IMR-90 (cell line): ENCODE measurements at regions not wholly inside any gene's neighbourhood (a gene's known extent, or its start where the extent isn't known, plus 50 kb on each side); places are given as distances from the start of the nearest gene placed in this dataset.

Source experiments
- ATAC-seq: fragments of 200-7000 bp; cut with Tn5 transposase; 2 replicates; pipeline ENCODE4 v1.9.1; 2020; ENCODE audit warnings: low read depth, mild to moderate bottlenecking, moderate library complexity
- BruUV-seq: library from RNA; stranded (reverse); fragments of 400-500 nt; replicated peaks from 2 replicates; lab custom pipeline; 2021; lab: Mats Ljungman, UMichigan
- CTCF ChIA-PET: fragments of 300-600 bp; formaldehyde crosslinking; extraction: SDS; loops from one replicate; lab custom pipeline; 2021; ENCODE audit warnings: antibody characterized with exemption; lab: Yijun Ruan, JAX
- POLR2A ChIA-PET: fragments of 300-600 bp; sonication (Branson Sonifier 250); formaldehyde crosslinking; loops from one replicate; lab custom pipeline; 2022; ENCODE audit warnings: antibody characterized with exemption; ENCODE audit not compliant: unreplicated experiment; lab: Charles Lee
- DNase-seq: peaks from one replicate; pipeline ENCODE4 v3.0.0; 2013
- H2AFZ ChIP-seq: replicated peaks from 2 replicates; pipeline ENCODE3; 2013; ENCODE audit warnings: low read length, mild to moderate bottlenecking; ENCODE audit not compliant: poor library complexity
- H2AK5ac ChIP-seq: 2 replicates; pipeline ENCODE4 v1.6.1; 2013; ENCODE audit warnings: low read depth, low read length, inconsistent platforms
- H2AK9ac ChIP-seq: replicated peaks from 2 replicates; pipeline ENCODE3; 2013; ENCODE audit warnings: mild to moderate bottlenecking, low read depth, low read length, moderate library complexity; ENCODE audit not compliant: poor library complexity
- H2BK120ac ChIP-seq: 2 replicates; pipeline ENCODE4 v1.6.1; 2013; ENCODE audit warnings: low read depth, low read length, inconsistent platforms
- H2BK15ac ChIP-seq: 3 replicates; pipeline ENCODE4 v1.6.1; 2013; ENCODE audit warnings: low read depth, low read length, inconsistent platforms
- H2BK20ac ChIP-seq: 2 replicates; pipeline ENCODE4 v1.6.1; 2013; ENCODE audit warnings: low read depth, mild to moderate bottlenecking, inconsistent platforms, low read length, moderate library complexity
- H2BK5ac ChIP-seq: 2 replicates; pipeline ENCODE4 v1.6.1; 2013; ENCODE audit warnings: mild to moderate bottlenecking, low read depth, low read length, inconsistent platforms; ENCODE audit not compliant: poor library complexity, severe bottlenecking
- H3K14ac ChIP-seq: replicated peaks from 2 replicates; pipeline ENCODE4 v1.6.1; 2013; ENCODE audit warnings: low read depth, low read length, inconsistent platforms
- H3K18ac ChIP-seq: 2 replicates; pipeline ENCODE4 v1.6.1; 2013; ENCODE audit warnings: low read depth, low read length, control low read depth
- H3K23ac ChIP-seq: 2 replicates; pipeline ENCODE4 v1.6.1; 2013; ENCODE audit warnings: low read depth, low read length, inconsistent platforms
- H3K27ac ChIP-seq: 2 replicates; pipeline ENCODE4 v1.5.1; 2013; ENCODE audit warnings: mild to moderate bottlenecking, control low read depth, low read length; ENCODE audit not compliant: insufficient read depth
- H3K27me3 ChIP-seq: 2 replicates; pipeline ENCODE4 v1.6.1; 2013; ENCODE audit warnings: low read length; ENCODE audit not compliant: control insufficient read depth, insufficient read depth
- H3K36me3 ChIP-seq: 2 replicates; pipeline ENCODE4 v1.6.1; 2013; ENCODE audit warnings: low read length, mixed read lengths; ENCODE audit not compliant: control insufficient read depth, insufficient read depth
- H3K4ac ChIP-seq: 2 replicates; pipeline ENCODE4 v1.6.1; 2013; ENCODE audit warnings: low read depth, low read length, inconsistent platforms
- H3K4me1 ChIP-seq: 2 replicates; pipeline ENCODE4 v1.6.1; 2013; ENCODE audit warnings: low read length, mixed read lengths; ENCODE audit not compliant: control insufficient read depth, insufficient read depth
- H3K4me2 ChIP-seq: 2 replicates; pipeline ENCODE4 v1.6.1; 2013; ENCODE audit warnings: low read depth, mild to moderate bottlenecking, control low read depth, low read length, moderate library complexity
- H3K4me3 ChIP-seq: 2 replicates; pipeline ENCODE4 v1.5.1; 2013; ENCODE audit warnings: low read depth, mild to moderate bottlenecking, control low read depth, low read length, moderate library complexity; ENCODE audit not compliant: insufficient read depth
- H3K56ac ChIP-seq: 2 replicates; pipeline ENCODE4 v1.6.1; 2013; ENCODE audit warnings: low read length, inconsistent platforms; ENCODE audit not compliant: insufficient read depth; ENCODE audit errors: extremely low read depth
- H3K79me1 ChIP-seq, 2 experiments: 2 replicates each; pipeline ENCODE4 v1.6.1; 2013; ENCODE audit warnings: low read length in 2 of 2, inconsistent platforms in 1 of 2, low read depth in 1 of 2
- H3K9ac ChIP-seq: 2 replicates; pipeline ENCODE4 v1.6.1; 2013; ENCODE audit warnings: low read depth, low read length, control low read depth
- H3K9me1 ChIP-seq: 2 replicates; pipeline ENCODE4 v1.6.1; 2013; ENCODE audit warnings: low read length, inconsistent platforms; ENCODE audit not compliant: insufficient read depth
- H3K9me3 ChIP-seq: 2 replicates; pipeline ENCODE4 v1.6.1; 2013; ENCODE audit warnings: low read length; ENCODE audit not compliant: control insufficient read depth, insufficient read depth
- H4K20me1 ChIP-seq: 2 replicates; pipeline ENCODE4 v1.6.1; 2013; ENCODE audit warnings: low read length, inconsistent platforms; ENCODE audit not compliant: insufficient read depth
- H4K5ac ChIP-seq: 2 replicates; pipeline ENCODE4 v1.6.1; 2013; ENCODE audit warnings: mild to moderate bottlenecking, low read depth, low read length, control low read depth
- H4K8ac ChIP-seq, 2 experiments: 2 replicates each; pipeline ENCODE4 v1.6.1; 2013; ENCODE audit warnings: low read depth in 2 of 2, low read length in 2 of 2, control low read depth in 1 of 2, inconsistent platforms in 1 of 2
- H4K91ac ChIP-seq: 2 replicates; pipeline ENCODE4 v1.6.1; 2013; ENCODE audit warnings: low read depth, low read length, inconsistent platforms; ENCODE audit not compliant: insufficient read depth
- BHLHE40 ChIP-seq: fragments of 150-350 bp; IDR thresholded peaks from 2 replicates; pipeline ENCODE4 v1.6.1; 2016; ENCODE audit warnings: mild to moderate bottlenecking, low read depth, low read length
- CEBPB ChIP-seq: IDR thresholded peaks from 2 replicates; pipeline ENCODE4 v1.6.1; 2012; ENCODE audit warnings: low read depth, low read length, improper control_type of control experiment
- CHD1 ChIP-seq: IDR thresholded peaks from 2 replicates; pipeline ENCODE4 v1.6.1; 2012; ENCODE audit warnings: low read depth, low read length, improper control_type of control experiment
- FOS ChIP-seq: fragments of 150-350 bp; IDR thresholded peaks from 2 replicates; pipeline ENCODE4 v1.6.1; 2016; ENCODE audit warnings: low read depth, low read length
- MAFK ChIP-seq: IDR thresholded peaks from 2 replicates; pipeline ENCODE4 v1.6.1; 2012; ENCODE audit warnings: low read depth, low read length, improper control_type of control experiment
- MAZ ChIP-seq: IDR thresholded peaks from 2 replicates; pipeline ENCODE4 v1.6.1; 2012; ENCODE audit warnings: low read depth, mild to moderate bottlenecking, low read length, improper control_type of control experiment, moderate library complexity, borderline replicate concordance
- MXI1 ChIP-seq: IDR thresholded peaks from 2 replicates; pipeline ENCODE4 v1.6.1; 2012; ENCODE audit warnings: low read depth, mild to moderate bottlenecking, low read length, moderate library complexity, borderline replicate concordance
- NFE2L2 ChIP-seq: fragments of 150-350 bp; IDR thresholded peaks from 2 replicates; pipeline ENCODE4 v1.6.1; 2016; ENCODE audit warnings: low read depth, mild to moderate bottlenecking, low read length
- POLR2A ChIP-seq: IDR thresholded peaks from 2 replicates; pipeline ENCODE4 v1.6.1; 2012; ENCODE audit warnings: mild to moderate bottlenecking, low read depth, low read length
- RAD21 ChIP-seq: IDR thresholded peaks from 2 replicates; pipeline ENCODE4 v1.6.1; 2012; ENCODE audit warnings: low read length, improper control_type of control experiment
- RCOR1 ChIP-seq: IDR thresholded peaks from 2 replicates; pipeline ENCODE4 v1.6.1; 2012; ENCODE audit warnings: mild to moderate bottlenecking, low read length, improper control_type of control experiment; ENCODE audit not compliant: insufficient replicate concordance
- RFX5 ChIP-seq: IDR thresholded peaks from 2 replicates; pipeline ENCODE4 v1.8.0; 2012; ENCODE audit warnings: low read depth, mild to moderate bottlenecking, low read length, moderate library complexity
- SMC3 ChIP-seq: fragments of 150-350 bp; IDR thresholded peaks from 2 replicates; pipeline ENCODE4 v1.6.1; 2016; ENCODE audit warnings: low read depth, mild to moderate bottlenecking, antibody characterized with exemption, low read length, moderate library complexity
- WGBS, 2 experiments: methylation state at CpG; one replicate each; pipeline versions ENCODE4 v1.1.5 to v1.1.7; 2013; ENCODE audit warnings: missing lambda C conversion rate in 2 of 2; ENCODE audit not compliant: insufficient read length in 1 of 2; ENCODE audit errors: extremely low coverage in 2 of 2; 5-methylcytosine and 5-hydroxymethylcytosine counted together
- dilution Hi-C: fragments of 300-500 bp; cut with HindIII; formaldehyde crosslinking; loops from one replicate; pipeline ENCODE4 v1.14.3; 2018; ENCODE audit warnings: low sequenced_read_pairs; ENCODE audit not compliant: unreplicated experiment
- in situ Hi-C: fragments of 300-500 bp; cut with MboI; formaldehyde crosslinking; loops from 3 replicates; pipeline ENCODE4 v1.14.3; 2019; ENCODE audit warnings: low sequenced_read_pairs, inconsistent platforms, mixed read lengths
- intact Hi-C: fragments of 100-400 bp; cut with micrococcal nuclease; formaldehyde crosslinking; loops from 2 replicates; pipeline ENCODE4 v1.10.0; 2022
- TF ChIP-seq, protein P1 (sequence below): fragments of 150-350 bp; IDR thresholded peaks from 2 replicates; pipeline ENCODE4 v1.6.1; 2016; ENCODE audit warnings: low read depth, mild to moderate bottlenecking, low read length, moderate library complexity, borderline replicate concordance
- TF ChIP-seq, protein P2 (sequence below): conservative IDR thresholded peaks from 2 replicates; pipeline ENCODE4 v1.5.1; 2012; ENCODE audit warnings: mild to moderate bottlenecking, low read depth, low read length, improper control_type of control experiment
- TF ChIP-seq, protein P3 (sequence below): fragments of 150-350 bp; IDR thresholded peaks from 2 replicates; pipeline ENCODE4 v1.6.1; 2017; ENCODE audit warnings: mild to moderate bottlenecking, antibody characterized with exemption, low read length, low read depth

DNA sequence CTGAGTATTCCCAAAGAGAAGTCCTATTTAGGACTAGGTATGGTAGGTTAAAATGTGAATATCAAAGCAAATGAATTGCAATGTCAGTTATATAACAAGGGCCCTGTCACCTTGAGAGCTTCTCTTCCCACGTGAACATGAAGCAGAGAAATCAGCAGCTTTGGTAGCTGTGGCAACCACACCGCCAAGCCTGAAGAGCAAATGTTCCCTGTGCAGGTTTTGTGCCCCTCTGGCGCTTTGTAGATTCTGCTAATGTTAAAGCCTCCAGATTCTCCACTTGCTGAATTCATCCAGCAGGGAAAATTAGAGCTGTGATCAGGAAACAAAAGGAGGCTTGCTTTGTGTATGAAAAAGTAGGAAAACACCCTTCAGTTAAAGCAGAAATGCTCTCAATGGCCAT is 322.6 kb downstream of the RBM43 start:
- no peak overlapping the region for H3K23ac ChIP-seq
- H3K27ac ChIP-seq, result no peak overlapping the region
- H2AFZ ChIP-seq, result no peak overlapping the region
- H3K9me3 ChIP-seq, result no peaks in the 10 kb centered on the region
- H3K79me1 ChIP-seq, result no peaks in the 10 kb centered on the region
- DNase-seq (no peak), ATAC-seq (no peak)
- H3K14ac ChIP-seq, result no peak overlapping the region
- no peak overlapping the region for H4K5ac ChIP-seq
- in situ Hi-C loops, result no loop called here
- H2BK5ac ChIP-seq, result no peak overlapping the region
- no peaks in the 10 kb centered on the region for H4K20me1 ChIP-seq
- H3K4me1 ChIP-seq, result no peaks in the 10 kb centered on the region
- no peaks in the 10 kb centered on the region for H3K36me3 ChIP-seq
- no peaks in the 10 kb centered on the region for H3K27me3 ChIP-seq
- dilution Hi-C loops, result no loop called here
- H2BK120ac ChIP-seq, result no peak overlapping the region
- no peak overlapping the region for H2BK15ac ChIP-seq
- H3K18ac ChIP-seq, result no peak overlapping the region
- H4K8ac ChIP-seq, result no peak overlapping the region
- WGBS, 2 experiments, result 80% methylated on average over 1 of the region's 3 CpGs; no CpG with 5 or more reads in 1 of the 2 experiments
- H3K4me2 ChIP-seq, result no peak overlapping the region
- no peak overlapping the region for H3K4me3 ChIP-seq
- no peaks in the 10 kb centered on the region for H3K9me1 ChIP-seq
- no peak overlapping the region for H2AK9ac ChIP-seq
- TF ChIP-seq CEBPB (no peak), POLR2A (no peak), BHLHE40 (no peak), SMC3 (no peak), RCOR1 (no peak), NFE2L2 (no peak), MAZ (no peak), MXI1 (no peak), MAFK (no peak), RFX5 (no peak), RAD21 (no peak), CHD1 (no peak), FOS (no peak)
- TF ChIP-seq, protein P1, sequence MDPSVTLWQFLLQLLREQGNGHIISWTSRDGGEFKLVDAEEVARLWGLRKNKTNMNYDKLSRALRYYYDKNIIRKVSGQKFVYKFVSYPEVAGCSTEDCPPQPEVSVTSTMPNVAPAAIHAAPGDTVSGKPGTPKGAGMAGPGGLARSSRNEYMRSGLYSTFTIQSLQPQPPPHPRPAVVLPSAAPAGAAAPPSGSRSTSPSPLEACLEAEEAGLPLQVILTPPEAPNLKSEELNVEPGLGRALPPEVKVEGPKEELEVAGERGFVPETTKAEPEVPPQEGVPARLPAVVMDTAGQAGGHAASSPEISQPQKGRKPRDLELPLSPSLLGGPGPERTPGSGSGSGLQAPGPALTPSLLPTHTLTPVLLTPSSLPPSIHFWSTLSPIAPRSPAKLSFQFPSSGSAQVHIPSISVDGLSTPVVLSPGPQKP, result no peak
- TF ChIP-seq, protein P2, sequence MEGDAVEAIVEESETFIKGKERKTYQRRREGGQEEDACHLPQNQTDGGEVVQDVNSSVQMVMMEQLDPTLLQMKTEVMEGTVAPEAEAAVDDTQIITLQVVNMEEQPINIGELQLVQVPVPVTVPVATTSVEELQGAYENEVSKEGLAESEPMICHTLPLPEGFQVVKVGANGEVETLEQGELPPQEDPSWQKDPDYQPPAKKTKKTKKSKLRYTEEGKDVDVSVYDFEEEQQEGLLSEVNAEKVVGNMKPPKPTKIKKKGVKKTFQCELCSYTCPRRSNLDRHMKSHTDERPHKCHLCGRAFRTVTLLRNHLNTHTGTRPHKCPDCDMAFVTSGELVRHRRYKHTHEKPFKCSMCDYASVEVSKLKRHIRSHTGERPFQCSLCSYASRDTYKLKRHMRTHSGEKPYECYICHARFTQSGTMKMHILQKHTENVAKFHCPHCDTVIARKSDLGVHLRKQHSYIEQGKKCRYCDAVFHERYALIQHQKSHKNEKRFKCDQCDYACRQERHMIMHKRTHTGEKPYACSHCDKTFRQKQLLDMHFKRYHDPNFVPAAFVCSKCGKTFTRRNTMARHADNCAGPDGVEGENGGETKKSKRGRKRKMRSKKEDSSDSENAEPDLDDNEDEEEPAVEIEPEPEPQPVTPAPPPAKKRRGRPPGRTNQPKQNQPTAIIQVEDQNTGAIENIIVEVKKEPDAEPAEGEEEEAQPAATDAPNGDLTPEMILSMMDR, result no peak
- TF ChIP-seq, protein P3, sequence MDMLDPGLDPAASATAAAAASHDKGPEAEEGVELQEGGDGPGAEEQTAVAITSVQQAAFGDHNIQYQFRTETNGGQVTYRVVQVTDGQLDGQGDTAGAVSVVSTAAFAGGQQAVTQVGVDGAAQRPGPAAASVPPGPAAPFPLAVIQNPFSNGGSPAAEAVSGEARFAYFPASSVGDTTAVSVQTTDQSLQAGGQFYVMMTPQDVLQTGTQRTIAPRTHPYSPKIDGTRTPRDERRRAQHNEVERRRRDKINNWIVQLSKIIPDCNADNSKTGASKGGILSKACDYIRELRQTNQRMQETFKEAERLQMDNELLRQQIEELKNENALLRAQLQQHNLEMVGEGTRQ, result no peak
- BruUV-seq, result no TSS peak
- POLR2A ChIA-PET, result no interaction called here
- no peak overlapping the region for H3K4ac ChIP-seq
- H2BK20ac ChIP-seq, result no peak overlapping the region
- intact Hi-C loops, result no loop called here
- H3K56ac ChIP-seq, result no peak overlapping the region
- CTCF ChIA-PET, result no interaction called here
- H4K91ac ChIP-seq, result no peak overlapping the region
- H3K9ac ChIP-seq, result no peak overlapping the region
- H2AK5ac ChIP-seq, result no peak overlapping the region
